NCI-H1105 treated with DMSO at 0.1 percent for 48 hours (cell line): ENCODE measurements at regions not wholly inside any gene's neighbourhood (a gene's known extent, or its start where the extent isn't known, plus 50 kb on each side); places are given as distances from the start of the nearest gene placed in this dataset.

Source experiments
- DNase-seq: peaks from one replicate; lab custom pipeline; 2025; lab: John Stamatoyannopoulos, UW

- DNase-seq = no peak
These were observed 371.9 kb upstream of the TBL1XR1 start for GRCh38 chr3:177569193-177569592.

- DNase-seq = peak; percentile 62
These were observed 372.8 kb upstream of the TBL1XR1 start for GRCh38 chr3:177569875-177570657.

GRCh38 chr3:177571271-177571943 lies 374.1 kb upstream of the TBL1XR1 start:
- DNase-seq = no peak

- no peak for DNase-seq
These were observed 374.6 kb upstream of the TBL1XR1 start for GRCh38 chr3:177571944-177572315.

GRCh38 chr3:177574222-177574856 lies 377.1 kb upstream of the TBL1XR1 start:
- DNase-seq = no peak

GRCh38 chr3:177576746-177577145 lies 379.5 kb upstream of the TBL1XR1 start:
- DNase-seq = no peak

- DNase-seq = no peak
These were observed 381.2 kb upstream of the TBL1XR1 start for GRCh38 chr3:177578488-177578887.

GRCh38 chr3:177579419-177579818 lies 382.1 kb upstream of the TBL1XR1 start:
- no peak for DNase-seq

- DNase-seq = no peak
These were observed 383.2 kb upstream of the TBL1XR1 start for GRCh38 chr3:177580437-177580836.

- DNase-seq = no peak
These were observed 388.0 kb upstream of the TBL1XR1 start for GRCh38 chr3:177585271-177585670.

- DNase-seq = no peak
These were observed 391.9 kb upstream of the TBL1XR1 start for GRCh38 chr3:177589041-177589650.

GRCh38 chr3:177589911-177590381 lies 392.7 kb upstream of the TBL1XR1 start:
- DNase-seq = peak; percentile 38

- DNase-seq = no peak
These were observed 393.5 kb upstream of the TBL1XR1 start for GRCh38 chr3:177590826-177591225.

- no peak for DNase-seq
These were observed 394.1 kb upstream of the TBL1XR1 start for GRCh38 chr3:177591379-177591778.

GRCh38 chr3:177594096-177594495 lies 396.8 kb upstream of the TBL1XR1 start:
- no peak for DNase-seq

- DNase-seq = no peak
These were observed 398.4 kb upstream of the TBL1XR1 start for GRCh38 chr3:177595530-177596188.

- no peak for DNase-seq
These were observed 399.1 kb upstream of the TBL1XR1 start for GRCh38 chr3:177596248-177596815.

GRCh38 chr3:177596816-177597271 lies 399.6 kb upstream of the TBL1XR1 start:
- DNase-seq = no peak

GRCh38 chr3:177597311-177598096 lies 400.2 kb upstream of the TBL1XR1 start:
- DNase-seq = peak; percentile 99

GRCh38 chr3:177598097-177598833 lies 401.0 kb upstream of the TBL1XR1 start:
- DNase-seq = no peak
